H9 (cell line): ENCODE measurements at regions not wholly inside any gene's neighbourhood (a gene's known extent, or its start where the extent isn't known, plus 50 kb on each side); places are given as distances from the start of the nearest gene placed in this dataset.

Experiments
- DNase-seq: peaks from one replicate; pipeline ENCODE4 v3.0.0-alpha.2; 2017
- H2AFZ ChIP-seq: one replicate; pipeline ENCODE4 v1.6.1; 2013; ENCODE audit warnings: mild to moderate bottlenecking, low read length, control low read depth, moderate library complexity
- H2AK5ac ChIP-seq: 2 replicates; pipeline ENCODE4 v1.6.1; 2013; ENCODE audit warnings: low read length, control low read depth, mixed read lengths; ENCODE audit not compliant: insufficient read length
- H2BK120ac ChIP-seq: one replicate; pipeline ENCODE4 v1.6.1; 2013; ENCODE audit warnings: low read depth, mild to moderate bottlenecking, low read length, control low read depth, inconsistent platforms; ENCODE audit not compliant: poor library complexity, severe bottlenecking
- H2BK12ac ChIP-seq: 2 replicates; pipeline ENCODE4 v1.6.1; 2013; ENCODE audit warnings: low read length, control low read depth, mixed read lengths, low read depth; ENCODE audit not compliant: insufficient read length
- H2BK15ac ChIP-seq: 2 replicates; pipeline ENCODE4 v1.6.1; 2013; ENCODE audit warnings: low read depth, low read length, control low read depth
- H2BK20ac ChIP-seq: one replicate; pipeline ENCODE4 v1.6.1; 2013; ENCODE audit warnings: low read depth, mild to moderate bottlenecking, low read length, control low read depth, inconsistent platforms; ENCODE audit not compliant: poor library complexity, severe bottlenecking
- H2BK5ac ChIP-seq: 2 replicates; pipeline ENCODE4 v1.6.1; 2013; ENCODE audit warnings: low read length, control low read depth, mixed read lengths; ENCODE audit not compliant: insufficient read length
- H3K14ac ChIP-seq: 2 replicates; pipeline ENCODE4 v1.6.1; 2013; ENCODE audit warnings: low read length, control low read depth; ENCODE audit not compliant: insufficient read depth
- H3K18ac ChIP-seq: 2 replicates; pipeline ENCODE4 v1.6.1; 2013; ENCODE audit warnings: low read depth, mild to moderate bottlenecking, mixed read lengths, low read length, control low read depth; ENCODE audit not compliant: insufficient read length
- H3K23ac ChIP-seq: 2 replicates; pipeline ENCODE4 v1.6.1; 2013; ENCODE audit warnings: low read length, control low read depth, mixed read lengths, low read depth; ENCODE audit not compliant: insufficient read length
- H3K23me2 ChIP-seq: 2 replicates; pipeline ENCODE4 v1.6.1; 2013; ENCODE audit warnings: low read depth, mild to moderate bottlenecking, mixed read lengths, low read length, control low read depth; ENCODE audit not compliant: insufficient read length, poor library complexity, severe bottlenecking
- H3K27ac ChIP-seq: 2 replicates; pipeline ENCODE4 v1.5.1; 2013; ENCODE audit warnings: low read length, control low read depth, mixed read lengths, low read depth; ENCODE audit not compliant: insufficient read length
- H3K27me3 ChIP-seq: 2 replicates; pipeline ENCODE4 v1.6.1; 2013; ENCODE audit warnings: low read length, control low read depth, inconsistent platforms; ENCODE audit not compliant: insufficient read depth
- H3K4ac ChIP-seq: 2 replicates; pipeline ENCODE4 v1.6.1; 2013; ENCODE audit warnings: low read depth, mild to moderate bottlenecking, control low read depth, inconsistent platforms, low read length, moderate library complexity
- H3K4me1 ChIP-seq: 2 replicates; pipeline ENCODE4 v1.6.1; 2013; ENCODE audit warnings: low read length, control low read depth, inconsistent platforms; ENCODE audit not compliant: insufficient read depth
- H3K4me2 ChIP-seq: 2 replicates; pipeline ENCODE4 v1.6.1; 2013; ENCODE audit warnings: low read length, control low read depth, mixed read lengths; ENCODE audit not compliant: insufficient read length, insufficient read depth
- H3K56ac ChIP-seq: 2 replicates; pipeline ENCODE4 v1.6.1; 2013; ENCODE audit warnings: low read depth, mild to moderate bottlenecking, mixed read lengths, low read length, control low read depth; ENCODE audit not compliant: insufficient read length
- H3K79me1 ChIP-seq: 2 replicates; pipeline ENCODE4 v1.6.1; 2013; ENCODE audit warnings: low read depth, mild to moderate bottlenecking, moderate library complexity, low read length, control low read depth, inconsistent platforms; ENCODE audit not compliant: insufficient read depth, poor library complexity, severe bottlenecking
- H3K79me2 ChIP-seq: 2 replicates; pipeline ENCODE4 v1.6.1; 2013; ENCODE audit warnings: low read length, control low read depth, inconsistent platforms; ENCODE audit not compliant: insufficient read depth
- H3K9ac ChIP-seq: 2 replicates; pipeline ENCODE4 v1.6.1; 2013; ENCODE audit warnings: low read length, control low read depth, mixed read lengths; ENCODE audit not compliant: insufficient read length; ENCODE audit errors: extremely low read depth
- H3K9me3 ChIP-seq: one replicate; pipeline ENCODE4 v1.6.1; 2013; ENCODE audit warnings: low read depth, low read length, inconsistent platforms; ENCODE audit not compliant: control insufficient read depth
- H3T11ph ChIP-seq: one replicate; pipeline ENCODE4 v1.6.1; 2013; ENCODE audit warnings: mild to moderate bottlenecking, low read length, control low read depth, inconsistent platforms
- H4K20me1 ChIP-seq: one replicate; pipeline ENCODE4 v1.6.1; 2013; ENCODE audit not compliant: control insufficient read depth, insufficient read length, insufficient read depth
- H4K5ac ChIP-seq: 2 replicates; pipeline ENCODE4 v1.6.1; 2013; ENCODE audit warnings: low read depth, mild to moderate bottlenecking, mixed read lengths, low read length, control low read depth; ENCODE audit not compliant: insufficient read length
- H4K8ac ChIP-seq: replicated peaks from 2 replicates; pipeline ENCODE4 v1.6.1; 2013; ENCODE audit warnings: low read length, control low read depth, mixed read lengths, low read depth; ENCODE audit not compliant: insufficient read length
- H4K91ac ChIP-seq: 2 replicates; pipeline ENCODE4 v1.6.1; 2013; ENCODE audit warnings: low read depth, mild to moderate bottlenecking, moderate library complexity, mixed read lengths, low read length, control low read depth; ENCODE audit not compliant: insufficient read length
- H3K27ac Mint-ChIP-seq, 3 experiments: 2 replicates in 2 of 3; 3 replicates in 1 of 3; pipeline ENCODE4 v1.8.0; 2020 to 2021; ENCODE audit warnings: mixed read lengths in 3 of 3, mild to moderate bottlenecking in 1 of 3, moderate library complexity in 1 of 3
- H3K27me3 Mint-ChIP-seq: 2 replicates; pipeline ENCODE4 v1.8.0; 2021; ENCODE audit warnings: low read depth, mild to moderate bottlenecking, moderate library complexity, mixed read lengths
- H3K36me3 Mint-ChIP-seq, 3 experiments: 2 replicates in 2 of 3; 3 replicates in 1 of 3; pipeline ENCODE4 v1.8.0; 2020 to 2021; ENCODE audit warnings: low read depth in 3 of 3, mixed read lengths in 3 of 3; ENCODE audit not compliant: insufficient read depth in 1 of 3
- H3K4me1 Mint-ChIP-seq, 2 experiments: 2 replicates each; pipeline ENCODE4 v1.8.0; 2020; ENCODE audit warnings: mixed read lengths in 2 of 2
- H3K4me3 Mint-ChIP-seq, 2 experiments: 2 replicates in 1 of 2; 3 replicates in 1 of 2; pipeline ENCODE4 v1.8.0; 2020 to 2021; ENCODE audit warnings: mild to moderate bottlenecking in 2 of 2, mixed read lengths in 2 of 2, moderate library complexity in 1 of 2
- H3K9me3 Mint-ChIP-seq, 2 experiments: 2 replicates in 1 of 2; 3 replicates in 1 of 2; pipeline ENCODE4 v1.8.0; 2020; ENCODE audit warnings: mild to moderate bottlenecking in 2 of 2, mixed read lengths in 2 of 2, moderate library complexity in 1 of 2
- WGBS: extraction: QIAGEN DNeasy Blood & Tissue Kit; methylation state at CpG from one replicate; pipeline ENCODE4 v1.1.7; 2013; ENCODE audit warnings: missing lambda C conversion rate, low lambda C conversion rate, mixed read lengths; ENCODE audit not compliant: insufficient read length; ENCODE audit errors: extremely low coverage; 5-methylcytosine and 5-hydroxymethylcytosine counted together
- TF ChIP-seq, protein P1 (sequence below): fragments of 200-600 bp; sonication (generic); conservative IDR thresholded peaks from 3 replicates; pipeline ENCODE4 v1.8.0; 2021; ENCODE audit warnings: antibody characterized with exemption, mild to moderate bottlenecking

DNA sequence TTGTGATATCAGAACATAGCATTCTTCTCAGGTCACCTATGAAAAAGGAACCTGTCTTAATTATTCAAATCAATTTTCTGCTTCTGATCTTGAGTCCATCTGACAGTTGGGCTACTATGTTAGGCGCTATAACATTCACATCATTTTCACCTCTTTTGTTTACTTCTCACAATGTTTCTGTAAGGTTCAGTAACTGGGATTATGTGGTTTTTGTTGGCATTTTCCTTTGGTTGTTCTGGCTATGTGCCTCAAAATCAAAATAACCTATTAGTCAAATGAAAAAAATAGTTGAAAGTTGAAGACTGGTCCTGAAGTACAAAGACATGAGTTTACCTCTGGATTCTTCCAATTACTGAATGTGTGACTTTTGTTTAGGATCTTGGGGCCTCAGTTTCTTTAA lies 221.3 kb upstream of the SMIM30 start:
- H2BK5ac ChIP-seq: no peak overlapping the region
- no peak overlapping the region for H3K14ac ChIP-seq
- Mint-ChIP-seq H3K27ac (no peak overlapping the region), H3K9me3 (peaks cover 3 to 5% of the 10 kb centered on the region in 2 experiments; a peak in 2 of 5 replicates), H3K4me1 (no peaks in the 10 kb centered on the region; a peak in 1 of 4 replicates), H3K36me3 (no peaks in the 10 kb centered on the region), H3K27me3 (no peaks in the 10 kb centered on the region; the same call in 1 of the 2 replicates), H3K4me3 (no peak overlapping the region)
- no peak overlapping the region for H3K56ac ChIP-seq
- no peaks in the 10 kb centered on the region for H4K20me1 ChIP-seq
- H3K79me1 ChIP-seq: no peaks in the 10 kb centered on the region
- no peak overlapping the region for H4K91ac ChIP-seq
- no peak overlapping the region for H3K4ac ChIP-seq
- no peaks in the 10 kb centered on the region for H3K4me1 ChIP-seq
- no peak for DNase-seq
- H2BK12ac ChIP-seq: no peak overlapping the region
- no peak overlapping the region for H3K4me2 ChIP-seq
- no peak overlapping the region for H3T11ph ChIP-seq
- H3K23ac ChIP-seq: no peak overlapping the region
- no CpG with 5 or more reads among the region's 1 CpG for WGBS
- H3K9me3 ChIP-seq: no peaks in the 10 kb centered on the region
- H3K18ac ChIP-seq: no peak overlapping the region
- H2AK5ac ChIP-seq: no peak overlapping the region
- H3K27ac ChIP-seq: no peak overlapping the region
- no peak overlapping the region for H4K5ac ChIP-seq
- H3K23me2 ChIP-seq: no peaks in the 10 kb centered on the region
- H2BK15ac ChIP-seq: no peak overlapping the region
- H3K27me3 ChIP-seq: no peaks in the 10 kb centered on the region
- no peak overlapping the region for H2BK120ac ChIP-seq
- H2BK20ac ChIP-seq: no peak overlapping the region
- no peaks in the 10 kb centered on the region for H3K79me2 ChIP-seq
- no peak overlapping the region for H2AFZ ChIP-seq
- H4K8ac ChIP-seq: no peak overlapping the region
- H3K9ac ChIP-seq: no peak overlapping the region
- TF ChIP-seq, protein P1, sequence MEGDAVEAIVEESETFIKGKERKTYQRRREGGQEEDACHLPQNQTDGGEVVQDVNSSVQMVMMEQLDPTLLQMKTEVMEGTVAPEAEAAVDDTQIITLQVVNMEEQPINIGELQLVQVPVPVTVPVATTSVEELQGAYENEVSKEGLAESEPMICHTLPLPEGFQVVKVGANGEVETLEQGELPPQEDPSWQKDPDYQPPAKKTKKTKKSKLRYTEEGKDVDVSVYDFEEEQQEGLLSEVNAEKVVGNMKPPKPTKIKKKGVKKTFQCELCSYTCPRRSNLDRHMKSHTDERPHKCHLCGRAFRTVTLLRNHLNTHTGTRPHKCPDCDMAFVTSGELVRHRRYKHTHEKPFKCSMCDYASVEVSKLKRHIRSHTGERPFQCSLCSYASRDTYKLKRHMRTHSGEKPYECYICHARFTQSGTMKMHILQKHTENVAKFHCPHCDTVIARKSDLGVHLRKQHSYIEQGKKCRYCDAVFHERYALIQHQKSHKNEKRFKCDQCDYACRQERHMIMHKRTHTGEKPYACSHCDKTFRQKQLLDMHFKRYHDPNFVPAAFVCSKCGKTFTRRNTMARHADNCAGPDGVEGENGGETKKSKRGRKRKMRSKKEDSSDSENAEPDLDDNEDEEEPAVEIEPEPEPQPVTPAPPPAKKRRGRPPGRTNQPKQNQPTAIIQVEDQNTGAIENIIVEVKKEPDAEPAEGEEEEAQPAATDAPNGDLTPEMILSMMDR: no peak
